Motor neuron (in vitro differentiated cells): ENCODE measurements at regions not wholly inside any gene's neighbourhood (a gene's known extent, or its start where the extent isn't known, plus 50 kb on each side); places are given as distances from the start of the nearest gene placed in this dataset.
A peak's percentile ranks its signal among the peaks of the same experiment; 100 is the strongest.
"Not testable (repeated sequence)": the region's sequence is repeated elsewhere in the genome, so short reads cannot be mapped to it uniquely, and the experiment has no call there.

Experiments
- ATAC-seq, 8 experiments: fragments of 200-7000 bp; cut with Tn5 transposase; replicated peaks in 6 of 8; 2 replicates each; pipeline ENCODE4 v1.8.0; 2021; ENCODE audit warnings: mild to moderate bottlenecking in 8 of 8, moderate library complexity in 8 of 8
- H3K27ac ChIP-seq, 2 donors: fragments of 250-450 bp; sonication (Bioruptor Pico); 2 replicates each; pipeline ENCODE4 v1.9.0; 2021; ENCODE audit warnings: antibody characterized with exemption in 2 of 2, mild to moderate bottlenecking in 2 of 2, moderate library complexity in 1 of 2
- H3K4me1 ChIP-seq, 2 donors: fragments of 250-450 bp; sonication (Bioruptor Pico); replicated peaks in 1 of 2; 2 replicates each; pipeline ENCODE4 v1.6.1; 2021; ENCODE audit warnings: antibody characterized with exemption in 2 of 2, mild to moderate bottlenecking in 2 of 2, moderate library complexity in 1 of 2
- H3K4me3 ChIP-seq, 5 donors: fragments of 250-450 bp; sonication (Bioruptor Pico); 2 replicates each; pipeline ENCODE4 v1.9.0; 2021; ENCODE audit warnings: antibody characterized with exemption in 5 of 5, mild to moderate bottlenecking in 5 of 5, moderate library complexity in 4 of 5
- WGBS, 10 experiments: fragments of 450-650 bp; shearing (Covaris generic); methylation state at CpG; one replicate each; pipeline ENCODE4 v1.0.0; 2022; 5-methylcytosine and 5-hydroxymethylcytosine counted together
- in situ Hi-C, 9 experiments: fragments of 400-800 bp; cut with MboI; loops; one replicate each; pipeline ENCODE4 v1.15.0; 2021; ENCODE audit warnings: low sequenced_read_pairs in 9 of 9, low pct_unique_long_range_greater_than_20kb in 2 of 9; ENCODE audit not compliant: unreplicated experiment in 9 of 9

- 7 to 100% (median 82%) methylated on average over 1 to 3 of the region's 3 CpGs; no CpG with 5 or more reads in 2 of the 10 experiments for WGBS, 10 experiments
- no peak for ATAC-seq
- H3K4me3 ChIP-seq, result no peak overlapping the region
- H3K4me1 ChIP-seq, result peaks cover 0 to 3% of the 10 kb centered on the region in 2 donors
- no peak overlapping the region for H3K27ac ChIP-seq
- in situ Hi-C loops, result no loop called here
Measured at GRCh38 chr10:20682782-20683181, 214.3 kb downstream of the NEBL start.

- H3K4me3 ChIP-seq, result no peak overlapping the region
- in situ Hi-C loops, result no loop called here
- 14 to 90% (median 85%) methylated on average over 2 to 4 of the region's 5 CpGs; no CpG with 5 or more reads in 3 of the 10 experiments for WGBS, 10 experiments
- peaks cover 0 to 5% of the 10 kb centered on the region in 2 donors for H3K4me1 ChIP-seq
- no peak for ATAC-seq
- H3K27ac ChIP-seq, result no peak overlapping the region
Measured at GRCh38 chr10:20677340-20677739, 219.8 kb downstream of the NEBL start.

- peaks cover 0 to 5% of the 10 kb centered on the region in 2 donors for H3K4me1 ChIP-seq
- in situ Hi-C loops, result no loop called here
- no peak overlapping the region for H3K27ac ChIP-seq
- 0 to 33% (median 0%) methylated on average over 1 of the region's 1 CpG; no CpG with 5 or more reads in 3 of the 10 experiments for WGBS, 10 experiments
- no peak overlapping the region for H3K4me3 ChIP-seq
- peak in 1 of 8 experiments; percentile 62 for ATAC-seq
Measured at GRCh38 chr10:20674926-20675325, 222.2 kb downstream of the NEBL start.

GRCh38 chr10:20673175-20673574, 223.9 kb downstream of the NEBL start:
- H3K4me3 ChIP-seq, result no peak overlapping the region
- 25 to 95% (median 65%) methylated on average over 1 to 4 of the region's 4 CpGs; no CpG with 5 or more reads in 2 of the 10 experiments for WGBS, 10 experiments
- in situ Hi-C loops, result no loop called here
- ATAC-seq, result no peak
- H3K27ac ChIP-seq, result no peak overlapping the region
- H3K4me1 ChIP-seq, result peaks cover 0 to 5% of the 10 kb centered on the region in 2 donors

- H3K4me1 ChIP-seq, result peaks cover 0 to 5% of the 10 kb centered on the region in 2 donors
- ATAC-seq, result peak in 1 of 8 experiments; percentile 33
- in situ Hi-C loops, result no loop called here
- H3K27ac ChIP-seq, result no peak overlapping the region
- no peak overlapping the region for H3K4me3 ChIP-seq
- WGBS, 10 experiments, result 0 to 100% (median 80%) methylated on average over 1 to 5 of the region's 5 CpGs; no CpG with 5 or more reads in 1 of the 10 experiments
Measured at GRCh38 chr10:20672741-20673140, 224.4 kb downstream of the NEBL start.

- in situ Hi-C loops, result no loop called here
- ATAC-seq, result peak in 1 of 8 experiments; percentile 39
- WGBS, 10 experiments, result 83 to 100% (median 85%) methylated on average over 1 of the region's 1 CpG; no CpG with 5 or more reads in 6 of the 10 experiments
- Histone ChIP-seq H3K27ac (no peak overlapping the region), H3K4me3 (no peak overlapping the region), H3K4me1 (peaks cover 0 to 5% of the 10 kb centered on the region in 2 donors)
Measured at GRCh38 chr10:20670579-20670978, 226.5 kb downstream of the NEBL start.

- no peak for ATAC-seq
- no peaks in the 10 kb centered on the region for H3K4me1 ChIP-seq
- no peak overlapping the region for H3K4me3 ChIP-seq
- no peak overlapping the region for H3K27ac ChIP-seq
- in situ Hi-C loops, result no loop called here
Measured at GRCh38 chr10:20668985-20669384, 228.1 kb downstream of the NEBL start.

- no peaks in the 10 kb centered on the region for H3K4me1 ChIP-seq
- 34 to 100% (median 63%) methylated on average over 1 to 3 of the region's 3 CpGs; no CpG with 5 or more reads in 2 of the 10 experiments for WGBS, 10 experiments
- no peak for ATAC-seq
- H3K4me3 ChIP-seq, result no peak overlapping the region
- no peak overlapping the region for H3K27ac ChIP-seq
- in situ Hi-C loops, result no loop called here
Measured at GRCh38 chr10:20662742-20663141, 234.4 kb downstream of the NEBL start.

GRCh38 chr10:20659225-20659624, 237.9 kb downstream of the NEBL start:
- no peak overlapping the region for H3K4me3 ChIP-seq
- WGBS, 10 experiments, result 0 to 100% (median 74%) methylated on average over 1 to 2 of the region's 2 CpGs; no CpG with 5 or more reads in 1 of the 10 experiments
- ATAC-seq, result peak in 1 of 8 experiments; percentile 56
- H3K27ac ChIP-seq, result no peak overlapping the region
- in situ Hi-C loops, result no loop called here
- H3K4me1 ChIP-seq, result no peaks in the 10 kb centered on the region

- Histone ChIP-seq H3K4me1 (no peaks in the 10 kb centered on the region), H3K27ac (no peak overlapping the region), H3K4me3 (no peak overlapping the region)
- ATAC-seq, result no peak
- WGBS, 10 experiments, result 11 to 90% (median 44%) methylated on average over 2 to 4 of the region's 4 CpGs; no CpG with 5 or more reads in 1 of the 10 experiments
- in situ Hi-C loops, result no loop called here
Measured at GRCh38 chr10:20658158-20658557, 239.0 kb downstream of the NEBL start.

- no peaks in the 10 kb centered on the region for H3K4me1 ChIP-seq
- no peak overlapping the region for H3K27ac ChIP-seq
- WGBS, 10 experiments, result 50 to 100% (median 88%) methylated on average over 1 to 3 of the region's 3 CpGs; no CpG with 5 or more reads in 2 of the 10 experiments
- ATAC-seq, result no peak
- in situ Hi-C loops, result no loop called here
- H3K4me3 ChIP-seq, result no peak overlapping the region
Measured at GRCh38 chr10:20656886-20657285, 240.2 kb downstream of the NEBL start.

GRCh38 chr10:20652424-20652823, 244.7 kb downstream of the NEBL start:
- H3K4me1 ChIP-seq, ATAC-seq, in situ Hi-C loops, H3K27ac ChIP-seq, H3K4me3 ChIP-seq: not testable (repeated sequence)
- WGBS, 10 experiments, result 0 to 100% (median 87%) methylated on average over 1 to 4 of the region's 5 CpGs; no CpG with 5 or more reads in 5 of the 10 experiments

GRCh38 chr10:20648263-20648874, 248.7 kb downstream of the NEBL start:
- peak in 4 of 8 experiments; percentile 24 to 85 (median 52) for ATAC-seq
- Histone ChIP-seq H3K4me3 (no peak overlapping the region), H3K27ac (no peak overlapping the region), H3K4me1 (peaks cover 0 to 2% of the 10 kb centered on the region in 2 donors)
- in situ Hi-C loops, result no loop called here
- 0 to 56% (median 29%) methylated on average over 1 to 2 of the region's 2 CpGs; no CpG with 5 or more reads in 1 of the 10 experiments for WGBS, 10 experiments

GRCh38 chr10:20647756-20648155, 249.4 kb downstream of the NEBL start:
- H3K4me1 ChIP-seq, result peaks cover 0 to 2% of the 10 kb centered on the region in 2 donors

More at GRCh38 chr10:20647756-20648155, 249.4 kb downstream of the NEBL start:
- ATAC-seq, result no peak
- Histone ChIP-seq H3K27ac (no peak overlapping the region), H3K4me3 (no peak overlapping the region)
- in situ Hi-C loops, result no loop called here
